ENCODE measurements at regions not wholly inside any gene's neighbourhood (a gene's known extent, or its start where the extent isn't known, plus 50 kb on each side); places are given as distances from the start of the nearest gene placed in this dataset.

DNA sequence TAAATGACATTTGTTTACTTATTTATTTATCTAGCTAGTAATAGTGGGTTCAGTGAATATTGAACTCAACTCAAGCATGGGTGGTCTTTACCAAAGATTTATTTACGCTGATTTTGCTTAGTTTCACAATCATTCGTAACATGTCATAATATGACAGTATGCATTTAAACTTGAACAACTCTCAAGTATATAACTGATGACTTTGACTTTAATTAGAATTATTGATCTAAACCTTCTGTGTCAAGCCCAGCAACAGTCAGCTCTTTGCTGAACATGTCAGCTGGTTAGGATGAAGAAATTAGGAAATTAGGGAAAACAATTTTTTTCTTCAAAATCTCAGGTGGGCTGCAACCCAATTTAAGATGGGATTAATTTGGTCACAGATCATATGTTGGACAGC is 210.5 kb upstream of the G2E3 start:
- TF ChIP-seq, protein P1, sequence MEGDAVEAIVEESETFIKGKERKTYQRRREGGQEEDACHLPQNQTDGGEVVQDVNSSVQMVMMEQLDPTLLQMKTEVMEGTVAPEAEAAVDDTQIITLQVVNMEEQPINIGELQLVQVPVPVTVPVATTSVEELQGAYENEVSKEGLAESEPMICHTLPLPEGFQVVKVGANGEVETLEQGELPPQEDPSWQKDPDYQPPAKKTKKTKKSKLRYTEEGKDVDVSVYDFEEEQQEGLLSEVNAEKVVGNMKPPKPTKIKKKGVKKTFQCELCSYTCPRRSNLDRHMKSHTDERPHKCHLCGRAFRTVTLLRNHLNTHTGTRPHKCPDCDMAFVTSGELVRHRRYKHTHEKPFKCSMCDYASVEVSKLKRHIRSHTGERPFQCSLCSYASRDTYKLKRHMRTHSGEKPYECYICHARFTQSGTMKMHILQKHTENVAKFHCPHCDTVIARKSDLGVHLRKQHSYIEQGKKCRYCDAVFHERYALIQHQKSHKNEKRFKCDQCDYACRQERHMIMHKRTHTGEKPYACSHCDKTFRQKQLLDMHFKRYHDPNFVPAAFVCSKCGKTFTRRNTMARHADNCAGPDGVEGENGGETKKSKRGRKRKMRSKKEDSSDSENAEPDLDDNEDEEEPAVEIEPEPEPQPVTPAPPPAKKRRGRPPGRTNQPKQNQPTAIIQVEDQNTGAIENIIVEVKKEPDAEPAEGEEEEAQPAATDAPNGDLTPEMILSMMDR (IDR thresholded peaks at IDR 0.05): no peak
- TF ChIP-seq ZFX (IDR thresholded peaks at IDR 0.05; ENCODE audit: borderline replicate concordance): no peak
